ENCODE measurements at regions not wholly inside any gene's neighbourhood (a gene's known extent, or its start where the extent isn't known, plus 50 kb on each side); places are given as distances from the start of the nearest gene placed in this dataset.
"Not testable (repeated sequence)": the region's sequence is repeated elsewhere in the genome, so short reads cannot be mapped to it uniquely, and the experiment has no call there.

DNA sequence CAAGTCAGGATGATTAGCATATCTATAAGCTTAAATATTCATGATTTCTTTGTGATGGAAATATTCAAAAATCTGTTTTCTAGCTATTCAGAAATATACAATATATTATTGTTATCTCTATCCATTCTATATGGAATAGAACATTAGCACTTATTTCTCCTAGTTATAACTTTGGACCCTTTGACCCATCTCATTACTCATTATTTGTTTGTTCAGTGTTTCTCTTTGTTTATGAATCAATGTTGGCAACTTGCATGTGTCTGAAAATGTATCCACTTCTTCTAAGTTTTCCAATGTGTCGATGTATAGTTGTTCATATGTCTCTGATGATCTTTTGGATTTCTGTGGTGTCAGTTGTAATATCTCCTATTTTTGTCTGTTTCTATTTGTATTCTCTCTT, 1059.3 kb downstream of the CDH9 start:
- 82% methylated on average over 1 of the region's 1 CpG for WGBS (ENCODE audit: low lambda C conversion rate, missing lambda C conversion rate)
- Histone ChIP-seq H3K4me3 (no peak overlapping the region), H3K36me3 (replicated peaks; ENCODE audit: insufficient read depth, low read depth) (no peaks in the 10 kb centered on the region), H3K79me2 (no peaks in the 10 kb centered on the region), H2AFZ (no peak overlapping the region), H4K20me1 (ENCODE audit: insufficient read depth, poor library complexity, severe bottlenecking) (no peaks in the 10 kb centered on the region), H3K4me2 (no peak overlapping the region), H3K27me3 (no peaks in the 10 kb centered on the region), H3K4me1 (ENCODE audit: insufficient read depth) (no peaks in the 10 kb centered on the region), H3K27ac (no peak overlapping the region), H3K9me3 (ENCODE audit: low read depth) (no peaks in the 10 kb centered on the region), H3K9me2 (replicated peaks; ENCODE audit: insufficient read depth) (no peaks in the 10 kb centered on the region)
- no peak for DNase-seq (ENCODE audit: low spot score)
- TF ChIP-seq CTCF (IDR thresholded peaks at IDR 0.05; ENCODE audit: poor library complexity) (no peak), EZH2 (IDR thresholded peaks at IDR 0.05; ENCODE audit: borderline replicate concordance) (no peak), EZH2phosphoT487 (IDR thresholded peaks at IDR 0.05; ENCODE audit: low read depth, severe bottlenecking, unreplicated experiment) (no peak)

DNA sequence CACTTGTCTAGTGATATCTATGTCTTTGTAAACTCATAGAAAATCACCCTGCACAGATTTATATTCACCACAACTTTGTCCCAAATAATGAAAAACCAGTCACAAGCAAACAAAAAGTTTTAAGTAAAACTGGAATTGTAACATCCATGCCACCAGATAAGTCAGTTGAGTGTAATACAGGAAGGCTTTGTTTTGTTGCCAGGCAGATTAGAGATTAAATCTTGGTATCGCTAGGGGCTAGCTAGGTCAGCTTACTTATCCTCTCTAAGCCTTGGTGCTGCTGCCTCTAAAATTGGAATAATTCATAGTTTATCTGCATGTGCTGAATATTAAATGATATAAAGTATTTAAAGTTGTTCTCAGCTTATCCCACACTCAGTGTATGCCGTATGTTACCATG, 1062.5 kb downstream of the CDH9 start:
- TF ChIP-seq EZH2 (IDR thresholded peaks at IDR 0.05; ENCODE audit: borderline replicate concordance) (no peak), EZH2phosphoT487 (IDR thresholded peaks at IDR 0.05; ENCODE audit: low read depth, severe bottlenecking, unreplicated experiment) (no peak), CTCF (IDR thresholded peaks at IDR 0.05; ENCODE audit: poor library complexity) (no peak)
- Histone ChIP-seq H3K27me3 (no peaks in the 10 kb centered on the region), H3K36me3 (replicated peaks; ENCODE audit: insufficient read depth, low read depth) (no peaks in the 10 kb centered on the region), H3K9me2 (replicated peaks; ENCODE audit: insufficient read depth) (no peaks in the 10 kb centered on the region), H4K20me1 (ENCODE audit: insufficient read depth, poor library complexity, severe bottlenecking) (no peaks in the 10 kb centered on the region), H3K4me2 (no peak overlapping the region), H3K4me1 (ENCODE audit: insufficient read depth) (no peaks in the 10 kb centered on the region), H3K4me3 (no peak overlapping the region), H2AFZ (no peak overlapping the region), H3K9me3 (ENCODE audit: low read depth) (no peaks in the 10 kb centered on the region), H3K27ac (no peak overlapping the region), H3K79me2 (no peaks in the 10 kb centered on the region)
- no peak for DNase-seq (ENCODE audit: low spot score)
- 73% methylated on average over 2 of the region's 2 CpGs for WGBS (ENCODE audit: low lambda C conversion rate, missing lambda C conversion rate)

- no peaks in the 10 kb centered on the region for H4K20me1 ChIP-seq (ENCODE audit: insufficient read depth, poor library complexity, severe bottlenecking)
- no peak for DNase-seq (ENCODE audit: low spot score)
- H3K27ac ChIP-seq: no peak overlapping the region
- TF ChIP-seq EZH2 (IDR thresholded peaks at IDR 0.05; ENCODE audit: borderline replicate concordance): no peak
- no peak for TF ChIP-seq CTCF (IDR thresholded peaks at IDR 0.05; ENCODE audit: poor library complexity)
- no peak for TF ChIP-seq EZH2phosphoT487 (IDR thresholded peaks at IDR 0.05; ENCODE audit: low read depth, severe bottlenecking, unreplicated experiment)
- H3K27me3 ChIP-seq: no peaks in the 10 kb centered on the region
- no peaks in the 10 kb centered on the region for H3K79me2 ChIP-seq
- no peak overlapping the region for H3K4me2 ChIP-seq
- no peak overlapping the region for H3K4me3 ChIP-seq
- WGBS (ENCODE audit: low lambda C conversion rate, missing lambda C conversion rate): 90% methylated on average over 1 of the region's 1 CpG
- no peaks in the 10 kb centered on the region for H3K9me2 ChIP-seq (replicated peaks; ENCODE audit: insufficient read depth)
- no peak overlapping the region for H2AFZ ChIP-seq
- H3K36me3 ChIP-seq (replicated peaks; ENCODE audit: insufficient read depth, low read depth): no peaks in the 10 kb centered on the region
- no peaks in the 10 kb centered on the region for H3K9me3 ChIP-seq (ENCODE audit: low read depth)
- no peaks in the 10 kb centered on the region for H3K4me1 ChIP-seq (ENCODE audit: insufficient read depth)
Observed at GRCh38 chr5:25974451-25974850, 1063.9 kb downstream of the CDH9 start.

- no peaks in the 10 kb centered on the region for H3K4me1 ChIP-seq (ENCODE audit: insufficient read depth)
- H3K36me3 ChIP-seq (replicated peaks; ENCODE audit: insufficient read depth, low read depth): no peaks in the 10 kb centered on the region
- no peak for TF ChIP-seq CTCF (IDR thresholded peaks at IDR 0.05; ENCODE audit: poor library complexity)
- no peak for TF ChIP-seq EZH2phosphoT487 (IDR thresholded peaks at IDR 0.05; ENCODE audit: low read depth, severe bottlenecking, unreplicated experiment)
- TF ChIP-seq EZH2 (IDR thresholded peaks at IDR 0.05; ENCODE audit: borderline replicate concordance): no peak
- no peaks in the 10 kb centered on the region for H3K27me3 ChIP-seq
- no peaks in the 10 kb centered on the region for H3K79me2 ChIP-seq
- H2AFZ ChIP-seq: no peak overlapping the region
- WGBS (ENCODE audit: low lambda C conversion rate, missing lambda C conversion rate): 90% methylated on average over 3 of the region's 3 CpGs
- H3K4me2 ChIP-seq: no peak overlapping the region
- H3K9me2 ChIP-seq (replicated peaks; ENCODE audit: insufficient read depth): no peaks in the 10 kb centered on the region
- H3K27ac ChIP-seq: no peak overlapping the region
- no peaks in the 10 kb centered on the region for H3K9me3 ChIP-seq (ENCODE audit: low read depth)
- DNase-seq (ENCODE audit: low spot score): no peak
- H3K4me3 ChIP-seq: no peak overlapping the region
- no peaks in the 10 kb centered on the region for H4K20me1 ChIP-seq (ENCODE audit: insufficient read depth, poor library complexity, severe bottlenecking)
Observed at GRCh38 chr5:25970906-25971489, 1067.4 kb downstream of the CDH9 start.

GRCh38 chr5:25969042-25969441, 1069.3 kb downstream of the CDH9 start:
- H2AFZ ChIP-seq; H4K20me1 ChIP-seq (ENCODE audit: insufficient read depth, poor library complexity, severe bottlenecking); H3K9me3 ChIP-seq (ENCODE audit: low read depth); H3K79me2 ChIP-seq; H3K4me2 ChIP-seq; H3K4me3 ChIP-seq; H3K36me3 ChIP-seq (replicated peaks; ENCODE audit: insufficient read depth, low read depth); H3K27ac ChIP-seq; H3K9me2 ChIP-seq (replicated peaks; ENCODE audit: insufficient read depth); H3K27me3 ChIP-seq; H3K4me1 ChIP-seq (ENCODE audit: insufficient read depth); DNase-seq (ENCODE audit: low spot score): not testable (repeated sequence)
- 90% methylated on average over 2 of the region's 2 CpGs for WGBS (ENCODE audit: low lambda C conversion rate, missing lambda C conversion rate)

Data from hepatocyte (in vitro differentiated cells).